GM21390 (cell line): ENCODE measurements at regions not wholly inside any gene's neighbourhood (a gene's known extent, or its start where the extent isn't known, plus 50 kb on each side); places are given as distances from the start of the nearest gene placed in this dataset.

ENCODE experiments used
- ATAC-seq: cut with Tn5 transposase; IDR thresholded peaks from one replicate; pipeline ENCODE4 v1.9.1; 2021; ENCODE audit not compliant: unreplicated experiment

GRCh38 chr12:9258676-9259075 is 50.5 kb upstream of the PZP start:
- ATAC-seq = no peak
